Skin of body (tissue), 1 donor: ENCODE measurements at regions not wholly inside any gene's neighbourhood (a gene's known extent, or its start where the extent isn't known, plus 50 kb on each side); places are given as distances from the start of the nearest gene placed in this dataset.

Source experiments
- DNase-seq: peaks from one replicate; lab custom pipeline; 2025; lab: John Stamatoyannopoulos, UW

GRCh38 chr5:158033076-158033475 is 174.1 kb upstream of the CLINT1 start:
- DNase-seq, result no peak

DNA sequence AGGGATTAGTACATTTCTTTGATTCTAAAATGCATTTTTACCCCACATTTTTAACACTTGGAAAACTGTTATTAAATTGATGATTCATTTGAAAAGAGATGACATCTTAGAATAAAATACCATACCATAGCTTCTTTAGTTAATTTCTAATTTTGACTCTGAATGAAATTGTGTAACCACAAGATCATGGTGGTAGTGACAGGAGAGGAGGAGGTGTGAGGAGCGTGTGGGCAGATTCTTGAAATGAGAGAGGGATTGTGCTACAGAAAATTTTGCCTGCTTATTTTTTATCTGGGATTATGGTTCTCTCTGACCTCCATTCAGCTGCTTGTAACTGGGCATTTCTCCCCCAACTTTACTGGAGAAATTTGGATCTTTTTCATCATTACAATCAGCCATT is 173.3 kb upstream of the CLINT1 start:
- no peak for DNase-seq

DNA sequence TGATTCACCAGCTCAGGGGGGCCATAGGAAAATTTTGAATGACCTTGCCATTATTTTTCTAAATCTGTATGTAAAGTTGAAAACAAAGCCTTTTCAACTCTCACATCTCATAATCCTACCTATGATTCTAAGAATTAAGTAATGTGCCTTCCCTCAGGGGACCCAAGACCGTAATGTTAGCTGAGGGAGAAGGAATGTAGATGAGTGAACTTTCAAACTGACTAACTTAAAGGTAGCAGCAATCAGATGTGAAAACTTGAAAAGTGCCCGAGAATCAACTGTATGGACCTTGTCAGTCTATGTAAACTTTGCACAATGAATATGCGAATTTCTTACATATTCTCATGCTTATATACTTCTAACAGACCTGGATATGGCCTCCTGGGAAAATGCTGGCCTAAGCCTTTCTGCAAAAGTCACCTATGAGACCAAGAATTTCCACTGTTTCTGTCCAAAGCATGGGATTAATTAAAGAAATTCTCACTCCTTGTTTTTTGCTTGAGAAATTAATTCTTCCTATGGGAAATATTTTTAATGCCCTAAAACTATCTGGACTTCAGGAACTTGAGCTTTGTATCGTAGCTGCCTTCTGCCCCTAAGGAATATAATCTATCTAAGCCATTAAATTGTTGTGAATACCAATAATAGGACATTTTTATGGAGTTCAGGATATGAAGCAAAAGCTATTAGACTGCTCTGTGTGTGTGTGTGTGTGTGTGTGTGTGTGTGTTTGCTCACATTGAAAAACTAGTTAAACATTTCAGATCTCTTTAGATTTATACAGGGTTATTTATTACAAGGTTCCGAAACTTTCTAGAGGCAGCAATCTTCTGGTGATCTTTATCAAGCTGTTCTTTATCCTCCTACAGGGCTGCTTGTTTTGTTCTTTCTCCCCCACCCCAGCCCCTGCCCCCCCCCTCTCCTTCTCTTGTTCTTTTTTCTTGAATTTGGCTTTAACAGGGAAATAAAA is 169.1 kb upstream of the CLINT1 start:
- no peak for DNase-seq

- DNase-seq, result peak; percentile 71
These were observed 167.5 kb upstream of the CLINT1 start for GRCh38 chr5:158026304-158027031.

- DNase-seq, result no peak
These were observed 164.3 kb upstream of the CLINT1 start for GRCh38 chr5:158023266-158023665.

DNA sequence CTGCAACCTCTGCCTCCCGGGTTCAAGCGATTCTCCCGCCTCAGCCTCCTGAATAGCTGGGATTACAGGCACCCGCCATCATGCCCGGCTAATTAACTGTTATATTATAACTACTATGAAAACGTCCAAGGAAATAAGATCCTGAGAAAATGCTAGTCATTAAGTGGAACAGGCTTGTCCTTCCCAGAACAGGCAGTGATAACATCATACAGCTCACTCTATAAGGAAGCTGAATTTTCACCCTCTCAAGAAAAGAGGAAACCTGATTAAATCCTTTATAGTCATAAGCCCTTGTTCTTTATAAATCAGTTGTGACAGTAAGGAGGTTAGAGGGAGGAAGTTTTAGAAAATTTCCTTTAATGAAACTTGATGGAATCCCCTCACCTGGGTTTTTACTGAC is 163.9 kb upstream of the CLINT1 start:
- no peak for DNase-seq

DNA sequence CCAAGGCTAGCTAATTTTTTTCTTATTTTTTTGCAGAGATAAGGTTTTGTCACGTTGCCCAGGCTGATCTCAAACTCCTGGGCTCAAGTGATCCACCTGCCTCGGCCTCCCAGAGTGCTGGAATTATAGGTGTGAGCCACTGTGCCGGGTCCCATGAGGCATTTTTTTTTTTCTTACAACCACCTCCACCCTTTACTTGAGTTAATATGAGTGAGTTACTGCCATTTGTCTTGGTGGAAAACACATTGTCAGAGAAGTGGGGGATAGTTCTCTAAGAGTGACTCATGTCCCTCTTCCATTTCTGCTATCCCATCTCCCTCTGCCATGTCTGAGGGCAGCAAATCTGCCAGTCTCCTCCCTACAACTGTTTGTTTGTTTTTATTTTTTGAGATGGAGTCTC is 163.4 kb upstream of the CLINT1 start:
- DNase-seq, result no peak

DNA sequence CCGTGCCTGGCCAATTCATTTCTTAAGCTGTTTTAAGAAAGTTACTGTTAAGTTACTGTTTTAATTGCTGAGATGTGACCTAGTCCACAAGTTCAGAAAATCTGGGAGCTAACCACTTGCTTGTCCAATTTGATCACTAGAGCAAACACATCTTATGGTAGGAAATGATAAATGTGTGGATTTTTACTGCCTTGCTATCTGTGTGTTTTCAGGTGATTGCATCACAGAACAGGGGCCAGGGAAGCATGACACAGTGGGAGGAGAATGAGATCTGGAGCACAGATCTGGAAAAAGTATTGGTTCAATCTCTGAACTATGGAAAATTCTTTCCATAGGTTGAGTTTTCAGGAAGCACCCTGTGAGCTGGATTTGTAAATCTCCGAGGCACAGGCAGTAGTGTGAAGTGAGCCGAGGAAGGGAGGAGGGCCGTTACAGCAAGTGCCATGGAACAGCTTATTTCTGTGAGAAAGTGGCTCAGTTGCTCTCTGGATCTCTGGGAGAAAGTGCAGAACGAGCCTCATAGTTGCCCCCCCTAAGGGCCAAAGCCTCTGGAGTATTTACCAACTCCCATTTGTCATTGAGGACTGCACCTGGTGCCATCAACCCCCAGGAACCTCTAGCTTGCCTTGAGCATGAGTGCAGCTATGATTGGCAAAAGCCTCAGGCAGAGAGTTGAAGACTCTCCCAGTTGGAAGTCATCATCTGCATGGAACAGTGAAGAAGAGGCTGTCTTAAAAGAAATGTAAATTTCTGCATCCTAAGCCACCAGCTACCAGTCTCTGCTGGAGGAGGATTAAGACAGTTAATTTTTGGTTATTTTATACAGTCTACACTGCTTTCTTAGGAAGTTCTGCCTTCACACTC is 161.8 kb upstream of the CLINT1 start:
- DNase-seq, result no peak

- DNase-seq, result no peak
These were observed 158.5 kb upstream of the CLINT1 start for GRCh38 chr5:158017469-158017868.

GRCh38 chr5:158014372-158014771 is 155.4 kb upstream of the CLINT1 start:
- DNase-seq, result no peak

- DNase-seq, result no peak
These were observed 155.0 kb upstream of the CLINT1 start for GRCh38 chr5:158013939-158014338.

GRCh38 chr5:158013303-158013702 is 154.4 kb upstream of the CLINT1 start:
- no peak for DNase-seq

DNA sequence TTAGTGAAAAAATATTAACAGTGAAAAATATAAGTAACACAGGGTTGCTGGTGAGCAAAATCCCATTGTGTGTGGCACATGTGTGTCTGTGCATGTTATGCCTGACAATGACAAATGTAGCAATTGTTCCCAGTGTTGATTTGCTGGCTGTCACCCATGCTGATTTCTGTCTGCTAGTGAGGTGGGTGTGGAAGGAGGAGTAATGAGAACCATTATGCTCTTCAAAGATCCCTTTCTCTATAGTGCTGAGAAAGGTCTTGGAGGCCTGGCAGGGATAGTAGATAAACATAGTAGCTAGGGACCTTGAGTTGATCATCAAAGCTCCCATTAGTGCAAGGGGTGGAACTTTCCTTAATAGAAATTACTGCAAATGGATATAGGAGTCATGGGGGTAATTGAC is 152.5 kb upstream of the CLINT1 start:
- DNase-seq, result no peak

DNA sequence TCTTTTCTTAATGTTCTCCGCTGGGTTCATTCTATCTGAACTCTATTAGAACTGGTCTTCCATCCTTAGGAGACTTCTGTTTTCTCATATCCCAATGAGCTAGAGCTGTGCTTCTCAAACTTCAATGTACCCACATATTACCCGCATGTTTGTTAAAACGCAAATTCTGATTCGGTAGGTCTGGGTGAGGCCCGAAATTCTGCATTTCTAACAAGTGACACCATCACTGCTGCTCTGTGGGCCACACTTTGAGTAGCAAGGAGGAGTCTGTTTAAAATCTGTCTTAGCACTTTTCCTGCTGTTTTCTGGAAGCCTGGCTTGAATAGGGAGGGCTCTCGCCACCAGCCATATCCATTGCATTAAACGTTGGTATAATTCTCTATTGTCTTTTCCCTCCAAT is 151.9 kb upstream of the CLINT1 start:
- DNase-seq, result no peak

- DNase-seq, result no peak
These were observed 148.4 kb upstream of the CLINT1 start for GRCh38 chr5:158007336-158007735.

- DNase-seq, result no peak
These were observed 140.8 kb upstream of the CLINT1 start for GRCh38 chr5:157999696-158000095.

DNA sequence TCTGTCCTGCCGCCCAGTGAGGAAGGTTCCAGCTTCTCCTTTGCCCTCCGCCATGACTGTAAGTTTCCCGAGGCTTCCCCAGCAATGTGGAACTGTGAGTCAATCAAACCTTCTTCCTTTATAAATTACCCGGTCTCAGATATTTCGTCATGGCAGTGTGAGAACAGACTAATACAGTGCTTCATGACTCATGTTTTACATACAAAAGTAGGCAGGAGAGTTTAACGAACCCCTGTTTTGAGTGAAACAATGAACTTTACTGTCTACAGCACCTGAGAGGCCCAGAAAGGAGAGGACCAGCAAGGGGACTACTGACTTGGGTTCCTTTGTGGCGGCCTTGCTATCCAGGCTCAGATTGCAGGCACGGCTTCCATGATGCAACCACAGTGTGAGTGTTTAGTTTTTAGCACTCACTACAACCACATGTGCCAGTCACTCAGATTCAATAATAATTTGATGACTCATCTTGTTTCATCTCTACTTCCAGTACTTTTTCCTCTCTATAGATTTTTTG is 139.1 kb upstream of the CLINT1 start:
- no peak for DNase-seq

GRCh38 chr5:157994906-157995519 is 136.1 kb upstream of the CLINT1 start:
- peak; percentile 46 for DNase-seq

GRCh38 chr5:157993986-157994691 is 135.2 kb upstream of the CLINT1 start:
- no peak for DNase-seq

GRCh38 chr5:157993201-157993600 is 134.3 kb upstream of the CLINT1 start:
- DNase-seq, result no peak
